GM19043 (cell line): ENCODE measurements at regions not wholly inside any gene's neighbourhood (a gene's known extent, or its start where the extent isn't known, plus 50 kb on each side); places are given as distances from the start of the nearest gene placed in this dataset.
"Not testable (repeated sequence)": the region's sequence is repeated elsewhere in the genome, so short reads cannot be mapped to it uniquely, and the experiment has no call there.

ENCODE experiments used
- ATAC-seq: cut with Tn5 transposase; IDR thresholded peaks from one replicate; pipeline ENCODE4 v1.9.1; 2021; ENCODE audit warnings: low read depth; ENCODE audit not compliant: unreplicated experiment

DNA sequence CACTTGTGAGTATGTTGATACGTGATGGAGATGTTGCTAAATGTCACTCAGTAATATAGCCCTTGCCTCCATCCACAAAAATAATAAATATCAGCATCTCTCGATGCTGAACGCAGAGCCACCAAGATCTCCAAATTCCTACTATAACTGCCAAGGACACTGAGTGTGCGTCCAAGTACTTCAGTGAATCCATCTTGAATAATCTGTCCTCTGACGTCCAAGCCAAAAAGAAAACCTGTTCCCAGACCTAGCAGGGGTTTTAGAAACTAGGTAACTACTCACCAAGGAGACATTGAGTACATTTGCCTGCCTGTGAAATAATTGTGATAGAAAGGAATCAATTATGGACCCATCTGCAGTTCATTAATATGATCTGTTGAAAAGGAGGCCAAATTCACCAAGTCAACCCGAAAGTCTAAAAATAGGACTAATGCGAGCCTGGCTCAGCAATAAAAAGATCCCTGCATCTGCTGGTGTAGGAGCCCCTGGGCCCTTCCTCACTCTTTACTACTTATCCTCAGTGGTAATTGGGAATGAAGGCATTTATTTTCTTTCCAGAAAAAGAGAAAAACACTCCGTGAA, 226.9 kb upstream of the IRF2BP2 start:
- ATAC-seq, result no peak

DNA sequence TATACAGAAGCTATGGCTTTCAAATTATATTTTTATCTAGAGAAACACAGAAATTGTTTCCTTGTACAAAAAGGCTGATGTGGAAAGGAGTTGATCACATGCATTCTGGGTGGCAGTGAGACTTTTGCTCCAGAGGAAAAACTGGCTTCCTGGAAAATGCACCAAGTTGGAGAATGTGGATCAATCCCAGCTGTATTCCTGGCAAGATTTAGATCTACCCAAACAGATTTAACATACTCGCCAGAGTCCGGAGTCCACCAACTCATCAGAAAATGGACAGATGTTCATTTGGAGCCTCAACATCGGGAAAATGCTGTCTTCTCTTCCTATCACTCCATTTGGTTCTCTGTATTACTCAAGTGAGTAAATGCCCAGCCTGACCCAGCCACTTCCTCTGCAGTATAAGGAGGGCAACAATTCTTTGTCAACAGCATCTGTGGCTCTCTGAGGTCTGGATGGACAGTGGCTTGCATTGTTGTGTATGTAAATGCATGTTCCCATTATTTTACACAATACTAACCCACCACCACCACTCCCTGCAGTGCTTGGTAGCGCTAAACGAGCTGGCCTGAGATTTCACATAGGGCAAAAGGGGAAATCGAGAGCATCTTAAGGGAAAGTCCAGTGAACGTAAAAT, 226.2 kb upstream of the IRF2BP2 start:
- no peak for ATAC-seq

DNA sequence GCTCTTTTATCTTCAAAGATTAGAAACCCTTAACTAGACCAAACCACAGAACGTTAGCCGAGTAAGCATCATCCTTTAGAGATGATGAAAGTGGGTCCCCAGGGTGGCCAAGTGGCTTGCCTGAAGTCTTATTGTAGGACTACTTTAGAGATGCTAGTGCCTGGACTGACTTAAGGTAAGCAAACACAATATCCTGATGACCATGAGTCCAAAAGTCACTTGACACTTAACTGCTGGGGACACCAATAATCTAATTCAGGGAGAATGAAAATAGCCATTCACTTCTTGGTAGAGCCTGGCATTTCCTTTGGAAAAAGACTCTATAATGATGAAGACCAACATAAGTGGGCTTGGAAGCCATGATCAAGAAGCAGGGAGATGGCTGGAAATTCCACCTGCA, 225.3 kb upstream of the IRF2BP2 start:
- no peak for ATAC-seq

DNA sequence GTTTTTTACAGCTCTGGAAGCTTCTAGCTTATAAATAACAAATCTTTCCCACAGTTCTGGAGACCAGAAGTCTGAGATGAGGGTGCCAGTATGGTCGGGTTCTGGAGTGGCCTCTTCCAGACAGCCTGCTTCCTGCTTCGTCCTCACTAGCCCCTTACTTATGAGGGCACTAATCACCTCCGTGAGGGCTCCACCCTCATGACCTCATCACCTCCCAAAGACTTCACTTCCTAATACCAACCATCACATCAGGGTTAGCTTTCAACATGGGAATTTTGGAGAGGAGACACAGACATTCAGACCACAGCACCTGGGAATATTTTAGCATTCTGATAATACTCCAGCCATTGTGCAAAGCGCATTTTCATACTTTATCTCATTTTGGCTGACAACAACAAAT, 223.7 kb upstream of the IRF2BP2 start:
- ATAC-seq, result no peak

- ATAC-seq, result no peak
These were observed 223.1 kb upstream of the IRF2BP2 start for GRCh38 chr1:234833118-234833517.

- no peak for ATAC-seq
These were observed 217.7 kb upstream of the IRF2BP2 start for GRCh38 chr1:234827656-234828055.

DNA sequence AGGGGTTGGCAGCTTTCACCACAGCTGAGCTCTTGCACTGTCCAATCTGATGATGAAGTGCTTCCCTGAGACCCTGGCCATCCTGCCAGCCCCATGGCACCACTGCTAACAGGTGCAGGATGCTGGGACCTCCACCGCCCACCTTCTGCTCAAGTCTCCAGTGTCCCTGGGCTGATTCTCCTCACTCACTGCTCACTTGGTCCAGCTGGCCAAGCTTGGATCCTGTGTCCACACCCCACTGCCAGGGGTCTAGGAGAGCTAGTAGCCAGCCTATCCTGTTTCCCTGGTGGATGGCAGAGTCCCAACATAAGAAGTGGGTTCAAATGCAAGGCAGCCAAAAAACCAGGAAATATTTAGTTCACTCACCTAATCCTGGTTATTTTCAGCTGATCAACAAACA, 217.2 kb upstream of the IRF2BP2 start:
- no peak for ATAC-seq

DNA sequence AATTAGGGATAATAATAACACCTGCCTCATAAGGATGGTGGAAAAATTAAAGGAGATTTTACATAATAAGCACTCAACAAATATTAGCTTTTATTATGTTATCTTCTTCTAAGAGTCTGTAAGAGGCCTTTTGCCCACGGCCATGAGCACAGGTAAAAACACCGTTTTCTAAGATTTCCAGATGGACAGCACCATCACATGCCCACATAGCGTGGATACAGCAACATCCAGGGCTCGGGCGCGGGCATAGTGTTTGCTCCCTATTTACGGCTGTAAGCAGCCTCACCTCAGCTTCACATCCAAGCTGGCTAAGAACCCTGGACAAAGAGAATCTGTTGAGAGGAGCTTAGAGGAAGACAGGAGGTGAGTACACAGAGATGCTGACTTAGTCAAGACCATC, 216.4 kb upstream of the IRF2BP2 start:
- no peak for ATAC-seq

- ATAC-seq, result no peak
These were observed 215.7 kb upstream of the IRF2BP2 start for GRCh38 chr1:234825498-234826165.

DNA sequence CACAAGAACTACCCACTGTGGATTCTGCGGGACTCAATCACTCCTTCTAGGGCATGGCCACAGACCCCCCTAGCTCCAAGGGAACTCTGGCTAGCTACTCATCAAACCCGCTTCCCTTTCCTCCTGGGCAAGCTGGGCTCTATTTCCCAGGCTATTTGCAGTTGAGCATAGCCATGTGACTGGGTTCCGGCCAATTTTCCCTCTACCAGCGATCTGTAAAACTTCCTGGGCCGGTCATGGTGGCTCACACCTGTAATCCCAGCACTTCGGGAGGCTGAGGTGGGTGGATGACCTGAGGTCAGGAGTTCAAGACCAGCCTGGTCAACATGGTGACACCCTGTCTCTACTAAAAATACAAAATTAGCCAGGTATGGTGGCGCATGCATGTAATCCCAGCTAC, 214.9 kb upstream of the IRF2BP2 start:
- not testable (repeated sequence) for ATAC-seq

DNA sequence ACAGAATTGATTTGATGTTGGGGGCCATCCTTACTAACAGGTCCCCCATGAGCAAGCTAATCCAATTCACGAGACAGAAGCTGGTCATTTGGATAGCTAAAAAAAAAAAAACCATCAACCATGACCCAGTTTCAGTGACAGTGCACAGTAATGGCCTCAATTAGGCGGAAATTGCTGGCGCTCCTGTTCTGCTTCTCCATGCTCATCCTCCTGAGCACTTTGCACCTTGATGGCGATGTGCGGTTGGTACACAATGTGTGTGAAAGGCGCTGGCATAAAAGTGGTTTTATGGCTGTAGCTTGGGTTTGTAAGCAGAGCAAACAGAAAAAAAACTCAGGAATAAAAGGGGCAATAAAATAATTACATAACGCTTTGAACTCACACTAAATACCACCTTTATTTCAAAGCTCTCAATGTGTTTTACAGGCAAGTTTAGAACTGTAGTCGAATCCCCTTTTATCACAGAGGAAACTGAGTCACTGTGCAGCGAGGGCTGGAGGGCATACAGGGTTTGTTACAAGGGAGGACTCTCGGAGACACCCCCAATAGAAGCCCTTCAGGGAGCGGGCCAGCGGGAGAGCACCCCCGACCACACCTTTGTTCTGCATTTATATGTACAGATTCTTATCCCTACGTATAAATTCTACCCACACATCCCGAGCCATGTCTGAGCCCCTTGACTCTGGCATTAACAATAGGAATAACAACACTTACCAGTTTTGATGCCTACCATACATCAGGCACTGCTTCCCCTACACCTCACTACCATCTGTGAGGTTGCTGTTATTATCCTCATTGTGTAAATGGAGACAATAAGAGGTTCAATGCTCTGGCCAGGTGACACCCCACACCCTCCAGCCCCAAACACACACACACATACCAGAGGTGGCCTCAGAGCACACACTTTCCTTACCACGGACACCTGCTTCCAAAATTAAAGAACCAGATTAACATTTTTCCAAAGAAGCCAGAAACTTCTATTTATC, 213.5 kb upstream of the IRF2BP2 start:
- no peak for ATAC-seq

- no peak for ATAC-seq
These were observed 211.9 kb upstream of the IRF2BP2 start for GRCh38 chr1:234821840-234822239.

DNA sequence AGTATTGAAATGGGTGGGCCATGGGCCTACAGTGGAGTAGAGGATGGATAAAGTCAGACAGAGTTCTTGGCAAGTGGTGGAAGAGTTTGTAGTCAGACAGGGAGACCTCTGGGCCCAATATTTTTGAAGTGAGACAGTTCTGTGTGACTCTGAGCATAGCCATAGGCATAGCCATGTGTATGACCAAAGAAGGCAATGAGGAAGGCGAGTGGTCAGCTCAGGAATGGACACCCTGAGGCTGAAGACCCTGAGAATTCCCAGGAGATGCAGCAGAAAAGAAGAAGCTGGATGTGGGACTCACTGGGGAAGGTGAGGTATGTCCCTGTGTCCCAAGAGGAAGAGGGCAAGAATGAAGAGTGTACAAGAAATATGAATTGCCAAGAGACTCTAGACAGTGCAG, 210.6 kb upstream of the IRF2BP2 start:
- no peak for ATAC-seq

DNA sequence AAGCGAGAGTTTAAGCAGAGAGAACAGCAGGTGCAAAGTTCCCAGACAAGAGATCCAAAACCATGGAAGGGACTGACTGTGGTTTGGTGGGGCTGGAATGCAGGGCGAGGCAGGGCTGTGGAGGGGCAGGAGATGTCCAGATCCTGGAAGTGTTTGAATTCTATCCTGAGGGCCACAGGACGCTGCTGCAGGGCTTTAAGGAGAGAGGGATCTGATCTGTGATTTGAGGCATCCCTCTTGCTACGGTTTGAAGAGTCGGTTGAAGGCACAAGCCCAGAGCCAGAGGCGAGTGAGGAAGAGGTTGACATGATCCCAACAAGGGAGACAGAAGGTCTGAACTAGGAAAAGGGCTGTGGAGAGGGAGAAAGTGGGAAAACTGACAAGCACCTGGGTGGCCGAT, 209.9 kb upstream of the IRF2BP2 start:
- not testable (repeated sequence) for ATAC-seq

- not testable (repeated sequence) for ATAC-seq
These were observed 208.0 kb upstream of the IRF2BP2 start for GRCh38 chr1:234818040-234818387.

DNA sequence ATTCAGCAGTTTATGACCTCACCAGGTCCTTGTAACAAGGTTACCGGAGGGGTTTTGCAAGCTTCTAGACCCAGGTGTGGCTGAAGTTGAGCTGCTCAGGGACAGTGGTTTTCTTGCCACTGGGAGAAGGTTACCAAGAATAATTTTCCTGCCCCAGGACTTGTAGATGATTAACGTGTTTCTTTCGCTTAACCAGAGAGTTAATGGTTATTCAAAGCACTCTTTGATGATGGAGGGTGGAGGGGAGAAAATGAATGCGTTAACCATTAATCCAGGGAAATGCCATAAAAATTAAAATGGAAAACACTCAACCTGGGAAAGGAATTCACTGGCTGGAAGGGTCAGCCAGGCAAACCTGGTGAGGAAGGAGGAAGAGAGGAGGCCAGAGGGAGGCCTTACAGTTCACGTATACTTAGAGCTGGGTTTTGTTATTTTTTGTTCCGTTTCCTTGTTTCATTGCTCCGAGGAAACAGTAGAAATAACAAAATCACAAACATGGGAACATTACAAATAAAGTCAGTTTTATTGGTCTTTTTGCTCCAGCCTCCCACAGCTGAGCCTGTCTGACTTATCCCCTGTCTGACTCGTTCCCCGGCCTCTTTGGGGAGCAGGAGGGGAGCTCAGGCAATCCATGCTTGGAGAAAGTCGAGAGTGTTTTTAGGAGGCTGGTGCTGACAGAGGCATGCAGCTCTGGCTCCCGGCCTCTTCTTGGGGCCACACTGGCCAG, 207.5 kb upstream of the IRF2BP2 start:
- not testable (repeated sequence) for ATAC-seq

GRCh38 chr1:234816864-234817263, 206.9 kb upstream of the IRF2BP2 start:
- not testable (repeated sequence) for ATAC-seq

DNA sequence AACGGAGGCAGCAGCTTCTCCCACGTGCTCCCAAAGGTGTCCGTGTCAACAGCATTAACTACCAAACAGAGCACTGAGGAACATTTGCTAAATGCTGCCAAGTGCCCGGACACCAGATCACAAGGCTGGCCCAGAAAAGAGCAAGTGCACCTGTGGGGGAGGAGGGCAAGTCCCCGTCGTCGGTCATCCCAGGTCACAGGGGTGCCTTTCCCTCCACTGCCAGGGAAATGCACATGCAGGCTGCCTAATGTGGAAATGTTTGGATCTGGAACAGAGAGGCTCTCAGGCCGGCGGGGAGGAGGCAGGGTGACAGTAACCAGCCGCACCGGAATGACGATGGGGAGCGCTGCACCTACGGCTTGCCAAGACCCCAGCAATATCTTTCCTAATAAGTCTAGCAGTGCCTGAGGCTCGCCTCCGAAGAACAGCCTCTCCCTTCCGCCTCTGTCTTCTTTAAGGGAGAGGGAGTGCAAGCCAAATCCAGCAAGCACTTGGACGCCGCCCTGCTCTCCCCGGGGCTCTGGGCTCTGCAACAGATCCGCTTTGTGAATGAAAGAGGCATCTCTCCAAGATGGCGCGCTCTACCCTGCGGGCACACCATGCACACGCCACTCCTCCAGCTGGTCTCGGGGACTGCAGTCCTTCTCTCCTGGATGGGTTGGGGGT, 206.3 kb upstream of the IRF2BP2 start:
- ATAC-seq, result not testable (repeated sequence)

GRCh38 chr1:234815295-234815815, 205.4 kb upstream of the IRF2BP2 start:
- ATAC-seq, result not testable (repeated sequence)

DNA sequence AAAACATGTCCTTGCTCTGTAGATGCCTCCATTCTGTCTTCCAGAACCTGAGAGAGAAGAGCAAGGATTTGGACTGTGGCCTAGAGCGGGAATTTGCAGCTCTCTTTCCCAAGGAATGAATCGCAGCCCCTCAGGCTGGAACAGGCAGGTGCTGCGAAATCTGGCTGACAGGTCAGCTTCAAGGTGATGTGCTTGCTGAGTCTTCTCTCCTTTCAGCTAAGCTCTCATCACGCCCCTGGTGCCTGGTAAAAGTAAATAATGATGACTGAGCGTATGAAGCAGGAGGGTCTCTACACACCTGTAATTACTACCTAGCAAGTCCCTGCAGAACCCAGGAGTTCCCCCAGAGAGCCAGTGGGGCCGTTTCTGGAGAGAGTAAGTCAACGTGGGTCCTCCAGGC, 204.3 kb upstream of the IRF2BP2 start:
- not testable (repeated sequence) for ATAC-seq
